Left cardiac atrium (tissue), 4 donors: ENCODE measurements at regions not wholly inside any gene's neighbourhood (a gene's known extent, or its start where the extent isn't known, plus 50 kb on each side); places are given as distances from the start of the nearest gene placed in this dataset.
A peak's percentile ranks its signal among the peaks of the same experiment; 100 is the strongest.

Experiments
- ATAC-seq, 2 donors: fragments of 200-7000 bp; cut with Tn5 transposase; one replicate each; pipeline ENCODE4 v1.9.1; 2020; ENCODE audit warnings: mild to moderate bottlenecking in 2 of 2, moderate library complexity in 2 of 2
- DNase-seq: peaks from one replicate; pipeline ENCODE4 v3.0.0-alpha.2; 2020
- intact Hi-C, 2 donors: fragments of 100-400 bp; cut with DNase I; formaldehyde crosslinking; loops; one replicate each; pipeline versions ENCODE4 v1.14.1 to v1.15.1; 2022 to 2023
- donor health status: DM: no; HTN: yes; CAD: no.
- donor health status: DM: no; HTN: yes; CAD: no; lungs with severe emphysema.
- donor health status: DM: yes; HTN: yes; CAD: no.
- donor health status: Dilated cardiomyopathy.

DNA sequence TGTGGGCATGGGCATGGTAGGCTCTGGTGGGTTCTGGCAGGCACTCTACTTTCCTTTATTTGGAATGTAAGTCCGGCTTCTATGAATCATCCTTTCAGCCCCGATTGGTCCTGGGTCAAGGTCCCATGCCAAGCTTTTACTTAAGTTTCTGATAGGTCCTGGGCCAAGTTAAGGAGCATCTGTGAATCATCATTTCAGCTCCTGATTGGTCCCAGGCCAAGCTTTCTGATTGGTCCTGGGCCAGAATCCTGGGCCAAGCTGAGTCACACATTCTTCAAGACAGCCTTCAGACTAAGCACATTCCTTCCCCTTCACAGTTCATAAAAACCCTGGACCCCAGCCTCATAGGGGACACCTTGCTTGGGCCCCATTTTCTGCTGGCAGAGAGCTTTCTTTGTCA, 231.0 kb upstream of the EYS start:
- DNase-seq (peak; percentile 28), ATAC-seq (peak in 1 of 2 donors; percentile 88)
- intact Hi-C loops, result no loop called here

GRCh38 chr6:65935412-65935811, 228.4 kb upstream of the EYS start:
- ATAC-seq, result no peak
- DNase-seq, result no peak
- intact Hi-C loops, result no loop called here

GRCh38 chr6:65933390-65933789, 226.4 kb upstream of the EYS start:
- no peak for ATAC-seq
- intact Hi-C loops, result no loop called here
- DNase-seq, result no peak

GRCh38 chr6:65927141-65927540, 220.1 kb upstream of the EYS start:
- no peak for DNase-seq
- ATAC-seq, result no peak
- intact Hi-C loops, result no loop called here

DNA sequence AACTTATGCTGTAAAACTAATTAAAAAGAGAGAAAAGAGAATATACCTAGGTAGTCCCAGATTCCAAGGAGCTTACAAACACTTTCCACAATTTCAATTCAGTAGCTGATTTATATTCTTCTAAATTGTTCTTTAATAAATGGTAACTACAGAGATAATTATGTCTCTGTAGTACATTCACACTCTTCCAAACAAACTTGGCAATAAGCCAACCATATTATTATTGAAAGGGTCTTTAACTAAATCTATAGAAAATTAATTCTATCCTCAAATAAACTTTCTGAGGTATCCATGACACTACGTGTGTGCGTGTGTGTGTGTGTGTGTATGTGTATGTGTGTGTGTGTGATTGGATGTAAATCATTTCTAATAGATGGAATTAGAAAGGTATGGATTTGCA, 217.4 kb upstream of the EYS start:
- DNase-seq, result no peak
- no peak for ATAC-seq
- intact Hi-C loops, result no loop called here

- ATAC-seq (no peak), DNase-seq (no peak)
- intact Hi-C loops, result no loop called here
Observed at GRCh38 chr6:65922049-65922448, 215.0 kb upstream of the EYS start.

- intact Hi-C loops, result no loop called here
- DNase-seq (no peak), ATAC-seq (no peak)
Observed at GRCh38 chr6:65908065-65908464, 201.0 kb upstream of the EYS start.

- no peak for ATAC-seq
- DNase-seq, result no peak
- intact Hi-C loops, result no loop called here
Observed at GRCh38 chr6:65903992-65904391, 197.0 kb upstream of the EYS start.

GRCh38 chr6:65900928-65901327, 193.9 kb upstream of the EYS start:
- ATAC-seq (no peak), DNase-seq (no peak)
- intact Hi-C loops, result no loop called here

DNA sequence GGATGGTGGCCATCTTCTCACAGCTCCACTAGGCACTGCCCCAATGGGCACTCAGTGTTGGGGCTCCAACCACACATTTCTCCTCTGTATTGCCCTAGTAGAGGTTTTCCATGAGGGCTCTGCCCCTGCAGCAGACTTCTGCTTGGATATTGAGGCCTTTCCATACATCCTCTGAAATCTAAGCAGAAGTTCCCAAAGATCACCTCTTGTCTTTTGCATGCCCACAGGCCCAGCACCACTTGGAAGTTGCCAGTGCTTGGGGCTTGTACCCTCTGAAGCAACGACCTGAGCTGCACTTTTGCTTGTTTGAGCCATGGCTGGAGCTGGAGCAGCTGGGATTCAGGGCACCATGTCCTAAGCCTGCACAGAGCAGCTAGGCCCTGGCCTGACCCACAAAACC, 189.1 kb upstream of the EYS start:
- intact Hi-C loops, result no loop called here
- DNase-seq (no peak), ATAC-seq (no peak)

DNA sequence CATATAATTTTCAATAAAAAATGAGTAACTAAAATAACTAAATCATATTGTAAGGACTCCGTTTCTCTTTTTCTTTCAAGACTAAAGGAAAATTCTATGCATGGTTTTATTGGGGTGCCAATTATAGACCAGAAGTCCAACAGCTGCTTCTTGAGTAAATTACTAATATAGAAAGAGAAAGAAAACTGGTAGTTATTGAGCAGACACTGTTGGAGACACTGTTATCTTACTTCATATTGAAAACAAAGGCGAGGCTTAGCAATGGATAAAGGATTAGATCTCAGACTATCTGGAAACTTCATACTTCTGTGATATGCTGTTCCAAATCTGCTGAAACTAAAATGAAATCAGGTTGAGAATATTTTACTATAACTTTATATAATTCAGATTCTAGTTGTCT, 169.6 kb upstream of the EYS start:
- DNase-seq (no peak), ATAC-seq (no peak)
- intact Hi-C loops, result no loop called here

GRCh38 chr6:65852369-65852852, 145.4 kb upstream of the EYS start:
- ATAC-seq, result no peak
- intact Hi-C loops, result no loop called here
- DNase-seq, result no peak

DNA sequence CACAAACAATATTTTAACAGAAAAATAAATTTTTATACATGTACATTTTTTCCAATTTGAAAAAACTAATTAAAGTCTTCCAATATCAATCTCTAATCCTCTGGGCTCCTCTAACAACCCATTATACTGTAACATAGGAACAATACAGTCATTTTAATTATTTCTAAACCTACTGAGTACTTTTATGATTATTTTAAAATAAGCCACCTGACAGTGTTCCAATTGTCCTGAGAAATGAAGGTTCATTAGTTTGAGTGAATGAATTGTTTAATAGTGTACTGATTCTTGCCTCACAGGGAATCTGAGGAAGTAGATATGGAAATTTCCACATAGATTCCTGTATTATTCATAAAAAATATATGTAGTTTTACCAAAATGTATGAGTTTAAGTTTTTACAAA, 123.1 kb upstream of the EYS start:
- DNase-seq, result no peak
- no peak for ATAC-seq
- intact Hi-C loops, result no loop called here

- intact Hi-C loops, result no loop called here
- DNase-seq, result no peak
Observed at GRCh38 chr6:65819152-65819551, 112.1 kb upstream of the EYS start.

GRCh38 chr6:65818576-65818975, 111.5 kb upstream of the EYS start:
- ATAC-seq (no peak), DNase-seq (no peak)
- intact Hi-C loops, result no loop called here

More at GRCh38 chr6:65819152-65819551, 112.1 kb upstream of the EYS start:
- no peak for ATAC-seq

DNA sequence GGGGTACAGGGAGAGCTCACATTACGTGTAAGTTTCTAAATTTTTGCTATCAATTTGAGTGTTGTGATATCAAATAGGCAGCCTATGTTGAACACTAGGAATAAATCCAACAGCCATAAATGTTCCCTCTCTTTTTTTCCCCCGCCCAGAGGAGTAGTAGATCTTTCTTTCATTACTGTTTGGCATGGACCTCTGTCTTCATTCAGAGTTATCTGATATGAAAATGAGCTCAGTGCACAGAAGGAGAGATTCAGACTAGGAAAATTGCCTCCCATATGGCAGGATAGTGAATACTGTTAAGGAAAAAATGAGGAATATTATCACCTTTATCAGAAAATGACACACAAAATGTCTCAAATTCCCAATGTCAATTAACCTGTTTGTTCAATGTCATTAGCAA, 110.0 kb upstream of the EYS start:
- intact Hi-C loops, result no loop called here
- ATAC-seq, result no peak
- no peak for DNase-seq

- ATAC-seq (no peak), DNase-seq (no peak)
- intact Hi-C loops, result no loop called here
Observed at GRCh38 chr6:65814071-65814470, 107.0 kb upstream of the EYS start.

- DNase-seq, result no peak
- ATAC-seq, result no peak
- intact Hi-C loops, result no loop called here
Observed at GRCh38 chr6:65803186-65803585, 96.2 kb upstream of the EYS start.

GRCh38 chr6:65799389-65799788, 92.4 kb upstream of the EYS start:
- no peak for DNase-seq
- intact Hi-C loops, result no loop called here
- no peak for ATAC-seq

GRCh38 chr6:65798280-65799014, 91.4 kb upstream of the EYS start:
- intact Hi-C loops, result no loop called here
- DNase-seq (no peak), ATAC-seq (no peak)

GRCh38 chr6:65790666-65791065, 83.6 kb upstream of the EYS start:
- ATAC-seq (no peak), DNase-seq (no peak)
- intact Hi-C loops, result no loop called here

DNA sequence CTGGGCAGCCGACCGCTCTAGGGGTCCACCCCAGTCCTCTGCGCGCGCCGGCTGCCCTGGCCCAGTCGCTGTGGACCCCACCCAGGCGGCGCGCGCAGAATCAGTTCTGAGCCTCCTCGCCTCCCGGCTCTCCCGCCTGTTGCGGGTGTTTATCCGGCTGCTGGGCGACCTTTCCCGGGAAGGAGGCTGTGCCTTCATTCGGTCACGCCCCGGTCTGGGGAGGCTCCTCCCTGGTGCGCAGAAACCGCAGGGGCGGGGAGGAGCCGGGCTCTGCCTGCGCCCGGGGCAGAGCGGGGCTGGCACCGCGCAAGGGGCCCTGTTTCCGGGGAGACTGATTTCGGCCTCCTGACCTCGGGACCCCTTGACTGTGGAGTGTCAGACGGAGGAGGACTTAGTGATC, 80.8 kb upstream of the EYS start:
- ATAC-seq (no peak), DNase-seq (no peak)
- intact Hi-C loops, result no loop called here
